PC-9 (cell line): ENCODE measurements at regions not wholly inside any gene's neighbourhood (a gene's known extent, or its start where the extent isn't known, plus 50 kb on each side); places are given as distances from the start of the nearest gene placed in this dataset.

Source experiments
- BruUV-seq: library from RNA; stranded (reverse); fragments of 400-500 nt; replicated peaks from 2 replicates; lab custom pipeline; 2021; lab: Mats Ljungman, UMichigan
- CTCF ChIA-PET: fragments of 300-600 bp; sonication (Branson Sonifier 250); formaldehyde crosslinking; loops from one replicate; lab custom pipeline; 2022; ENCODE audit warnings: antibody characterized with exemption; lab: Charles Lee
- POLR2A ChIA-PET: fragments of 300-600 bp; sonication (Branson Sonifier 250); formaldehyde crosslinking; loops from one replicate; lab custom pipeline; 2022; ENCODE audit warnings: antibody characterized with exemption; ENCODE audit not compliant: unreplicated experiment; lab: Charles Lee
- DNase-seq, 2 experiments: peaks; one replicate each; pipeline versions ENCODE4 v3.0.0 to v3.0.0-alpha.2; 2015 to 2022; ENCODE audit warnings: mixed read lengths in 1 of 2
- H2AFZ ChIP-seq: fragments of 200-600 bp; sonication (generic); 2 replicates; pipeline ENCODE4 v1.8.1; 2017; ENCODE audit warnings: antibody characterized with exemption
- H3F3A ChIP-seq: fragments of 200-600 bp; sonication (generic); 2 replicates; pipeline ENCODE4 v1.8.1; 2017; ENCODE audit warnings: antibody characterized with exemption, mild to moderate bottlenecking, low read depth; ENCODE audit not compliant: insufficient read depth
- H3K27ac ChIP-seq: fragments of 200-600 bp; sonication (generic); 2 replicates; pipeline ENCODE4 v1.6.1; 2016; ENCODE audit warnings: mixed run types
- H3K27me3 ChIP-seq: fragments of 200-600 bp; sonication (generic); 2 replicates; pipeline ENCODE4 v1.6.1; 2016; ENCODE audit warnings: low read depth, mixed run types; ENCODE audit not compliant: insufficient read depth
- H3K36me3 ChIP-seq: fragments of 200-600 bp; sonication (generic); 2 replicates; pipeline ENCODE4 v1.6.1; 2016; ENCODE audit warnings: low read depth, mixed run types
- H3K4me1 ChIP-seq: fragments of 200-600 bp; sonication (generic); replicated peaks from 2 replicates; pipeline ENCODE4 v1.6.1; 2016; ENCODE audit warnings: mixed run types; ENCODE audit not compliant: insufficient read depth
- H3K4me2 ChIP-seq: fragments of 200-600 bp; sonication (generic); 2 replicates; pipeline ENCODE4 v1.6.1; 2017; ENCODE audit warnings: mixed run types
- H3K4me3 ChIP-seq: fragments of 200-600 bp; sonication (generic); 2 replicates; pipeline ENCODE4 v1.6.1; 2016; ENCODE audit warnings: mixed run types
- H3K79me2 ChIP-seq: fragments of 200-600 bp; sonication (generic); 2 replicates; pipeline ENCODE4 v1.6.1; 2017; ENCODE audit warnings: low read depth, mixed run types
- H3K9me2 ChIP-seq: fragments of 200-600 bp; sonication (generic); 2 replicates; pipeline ENCODE4 v1.8.1; 2017; ENCODE audit warnings: mild to moderate bottlenecking; ENCODE audit not compliant: insufficient read depth
- H3K9me3 ChIP-seq: fragments of 200-600 bp; sonication (generic); 2 replicates; pipeline ENCODE4 v1.8.1; 2016; ENCODE audit warnings: low read depth; ENCODE audit not compliant: insufficient read depth
- H4K20me1 ChIP-seq: fragments of 200-600 bp; sonication (generic); 2 replicates; pipeline ENCODE4 v1.8.1; 2017; ENCODE audit not compliant: insufficient read depth
- EZH2 ChIP-seq: fragments of 200-600 bp; sonication (generic); IDR thresholded peaks from 2 replicates; pipeline ENCODE4 v1.8.0; 2017; ENCODE audit warnings: antibody characterized with exemption, low read depth
- intact Hi-C: fragments of 100-400 bp; cut with micrococcal nuclease; formaldehyde crosslinking; loops from one replicate; pipeline ENCODE4 v1.10.0; 2022; ENCODE audit not compliant: unreplicated experiment
- TF ChIP-seq, protein P1 (sequence below): fragments of 200-600 bp; sonication (generic); conservative IDR thresholded peaks from 2 replicates; pipeline ENCODE4 v1.6.1; 2017; ENCODE audit warnings: mixed run types, antibody characterized with exemption, mild to moderate bottlenecking, moderate library complexity

DNA sequence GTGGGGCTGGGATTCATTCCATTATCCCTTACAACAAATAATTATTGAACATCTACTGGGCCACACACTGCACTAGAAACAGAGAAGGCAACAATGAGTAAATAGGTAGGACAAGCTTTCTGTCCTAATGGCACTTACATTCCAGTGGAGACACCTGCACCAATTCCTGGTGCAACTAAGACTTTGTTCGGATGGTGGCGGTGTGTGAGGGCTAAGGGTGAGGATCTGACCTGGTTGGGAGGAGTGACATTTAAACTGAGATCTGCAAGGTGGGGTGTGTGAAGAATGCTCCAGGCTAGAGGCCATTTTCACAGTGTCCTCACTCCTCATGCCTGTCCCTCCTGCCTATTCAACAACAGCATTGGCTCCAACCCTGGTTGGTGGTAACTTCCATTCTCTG is 510.0 kb downstream of the XYLT1 start:
- intact Hi-C loops: no loop called here
- Histone ChIP-seq H3K4me2 (no peak overlapping the region), H3F3A (no peaks in the 10 kb centered on the region), H3K36me3 (no peaks in the 10 kb centered on the region), H3K27ac (no peak overlapping the region), H3K79me2 (no peaks in the 10 kb centered on the region), H2AFZ (no peak overlapping the region), H3K4me1 (no peaks in the 10 kb centered on the region), H3K9me2 (no peaks in the 10 kb centered on the region), H4K20me1 (no peaks in the 10 kb centered on the region), H3K9me3 (no peaks in the 10 kb centered on the region), H3K27me3 (peaks cover 7% of the 10 kb centered on the region; the same call in 1 of the 2 replicates), H3K4me3 (no peak overlapping the region)
- TF ChIP-seq, protein P1, sequence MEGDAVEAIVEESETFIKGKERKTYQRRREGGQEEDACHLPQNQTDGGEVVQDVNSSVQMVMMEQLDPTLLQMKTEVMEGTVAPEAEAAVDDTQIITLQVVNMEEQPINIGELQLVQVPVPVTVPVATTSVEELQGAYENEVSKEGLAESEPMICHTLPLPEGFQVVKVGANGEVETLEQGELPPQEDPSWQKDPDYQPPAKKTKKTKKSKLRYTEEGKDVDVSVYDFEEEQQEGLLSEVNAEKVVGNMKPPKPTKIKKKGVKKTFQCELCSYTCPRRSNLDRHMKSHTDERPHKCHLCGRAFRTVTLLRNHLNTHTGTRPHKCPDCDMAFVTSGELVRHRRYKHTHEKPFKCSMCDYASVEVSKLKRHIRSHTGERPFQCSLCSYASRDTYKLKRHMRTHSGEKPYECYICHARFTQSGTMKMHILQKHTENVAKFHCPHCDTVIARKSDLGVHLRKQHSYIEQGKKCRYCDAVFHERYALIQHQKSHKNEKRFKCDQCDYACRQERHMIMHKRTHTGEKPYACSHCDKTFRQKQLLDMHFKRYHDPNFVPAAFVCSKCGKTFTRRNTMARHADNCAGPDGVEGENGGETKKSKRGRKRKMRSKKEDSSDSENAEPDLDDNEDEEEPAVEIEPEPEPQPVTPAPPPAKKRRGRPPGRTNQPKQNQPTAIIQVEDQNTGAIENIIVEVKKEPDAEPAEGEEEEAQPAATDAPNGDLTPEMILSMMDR: no peak
- no peak for TF ChIP-seq EZH2
- POLR2A ChIA-PET: no interaction called here
- no peak for DNase-seq
- no TSS peak for BruUV-seq
- CTCF ChIA-PET: no interaction called here

DNA sequence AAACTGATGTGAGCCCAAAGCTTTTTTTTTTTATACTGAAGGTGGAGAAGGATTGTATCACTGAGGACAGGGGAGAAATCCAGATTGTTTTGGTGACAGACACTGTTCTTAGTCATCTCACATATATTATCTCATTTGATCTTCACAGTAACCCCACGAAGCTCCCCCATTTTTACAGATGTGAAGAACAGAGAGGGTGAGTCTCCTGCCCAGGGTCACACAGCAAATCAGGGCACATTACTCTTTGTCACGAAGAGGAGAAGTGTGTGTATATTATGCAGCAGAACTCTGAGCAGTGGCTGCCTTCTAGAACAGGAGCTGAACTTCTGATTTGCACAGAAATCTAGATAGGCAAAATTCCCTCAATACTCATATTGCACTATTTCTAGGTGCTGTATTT is 504.3 kb downstream of the XYLT1 start:
- intact Hi-C loops: no loop called here
- TF ChIP-seq, protein P1: no peak
- no peak for TF ChIP-seq EZH2
- CTCF ChIA-PET: no interaction called here
- no peaks in the 10 kb centered on the region for H3K36me3 ChIP-seq
- no peak overlapping the region for H3K27ac ChIP-seq
- H3K27me3 ChIP-seq: peaks cover 22% of the 10 kb centered on the region; the same call in 1 of the 2 replicates
- H2AFZ ChIP-seq: no peak overlapping the region
- POLR2A ChIA-PET: no interaction called here
- H3K4me3 ChIP-seq: no peak overlapping the region
- no peak overlapping the region for H3K4me2 ChIP-seq
- no peaks in the 10 kb centered on the region for H3K79me2 ChIP-seq
- H3K4me1 ChIP-seq: no peaks in the 10 kb centered on the region
- BruUV-seq: no TSS peak
- H3F3A ChIP-seq: no peaks in the 10 kb centered on the region
- H3K9me3 ChIP-seq: no peaks in the 10 kb centered on the region
- DNase-seq: no peak
- H4K20me1 ChIP-seq: no peaks in the 10 kb centered on the region
- no peaks in the 10 kb centered on the region for H3K9me2 ChIP-seq

DNA sequence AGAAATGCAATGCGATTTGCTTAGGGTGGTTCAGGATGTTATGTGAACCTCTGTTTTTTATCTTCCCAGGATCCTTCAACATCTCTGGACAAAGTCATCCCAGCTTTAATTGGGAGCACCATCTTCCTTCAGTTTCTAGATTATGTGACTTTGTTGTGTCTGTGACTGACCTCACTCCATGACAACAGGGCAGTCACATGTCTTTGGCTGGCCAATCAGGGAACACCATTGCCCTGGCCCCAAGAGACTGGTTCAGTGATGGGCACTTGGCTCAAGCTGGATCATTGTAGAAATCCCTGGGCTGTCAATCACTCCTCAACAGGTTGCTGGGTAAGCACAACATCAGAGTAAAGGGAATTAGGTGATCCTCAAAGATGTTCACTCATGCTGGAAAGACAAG is 499.7 kb downstream of the XYLT1 start:
- H3K36me3 ChIP-seq: no peaks in the 10 kb centered on the region
- no peaks in the 10 kb centered on the region; the same call in 1 of the 2 replicates for H3K9me2 ChIP-seq
- no peak for DNase-seq
- H3K27me3 ChIP-seq: 0 out of 2 replicates have a peak, but pooled peaks cover 18% of the 10 kb centered on the region
- H3K4me1 ChIP-seq: no peaks in the 10 kb centered on the region
- H3K79me2 ChIP-seq: no peaks in the 10 kb centered on the region
- H3K4me3 ChIP-seq: no peak overlapping the region
- H3K27ac ChIP-seq: no peak overlapping the region
- CTCF ChIA-PET: no interaction called here
- H2AFZ ChIP-seq: no peak overlapping the region
- no peaks in the 10 kb centered on the region for H4K20me1 ChIP-seq
- TF ChIP-seq, protein P1: no peak
- TF ChIP-seq EZH2: no peak
- H3F3A ChIP-seq: no peaks in the 10 kb centered on the region
- no TSS peak for BruUV-seq
- intact Hi-C loops: no loop called here
- POLR2A ChIA-PET: no interaction called here
- H3K4me2 ChIP-seq: no peak overlapping the region
- no peaks in the 10 kb centered on the region for H3K9me3 ChIP-seq
